T-helper 1 cell treated with Interleukin-12 subunit alpha and Interleukin-12 subunit beta and Interleukin-4 antibody, amounts not matched to agents 30 μg/mL and 1 μg/mL, for 36 hours (primary cell): ENCODE measurements at regions not wholly inside any gene's neighbourhood (a gene's known extent, or its start where the extent isn't known, plus 50 kb on each side); places are given as distances from the start of the nearest gene placed in this dataset.

Source experiments
- H3K27ac Mint-ChIP-seq: one replicate; pipeline ENCODE4 v1.8.0; 2021; ENCODE audit warnings: mild to moderate bottlenecking, mixed read lengths
- H3K27me3 Mint-ChIP-seq: one replicate; pipeline ENCODE4 v1.8.0; 2021; ENCODE audit warnings: low read depth, mixed read lengths
- H3K36me3 Mint-ChIP-seq: one replicate; pipeline ENCODE4 v1.8.0; 2021; ENCODE audit warnings: low read depth, mixed read lengths
- H3K4me1 Mint-ChIP-seq: one replicate; pipeline ENCODE4 v1.8.0; 2021; ENCODE audit warnings: low read depth, mixed read lengths
- H3K4me3 Mint-ChIP-seq: one replicate; pipeline ENCODE4 v1.8.0; 2021; ENCODE audit warnings: mild to moderate bottlenecking, moderate library complexity, mixed read lengths
- H3K9me3 Mint-ChIP-seq: one replicate; pipeline ENCODE4 v1.8.0; 2021; ENCODE audit warnings: mixed read lengths

DNA sequence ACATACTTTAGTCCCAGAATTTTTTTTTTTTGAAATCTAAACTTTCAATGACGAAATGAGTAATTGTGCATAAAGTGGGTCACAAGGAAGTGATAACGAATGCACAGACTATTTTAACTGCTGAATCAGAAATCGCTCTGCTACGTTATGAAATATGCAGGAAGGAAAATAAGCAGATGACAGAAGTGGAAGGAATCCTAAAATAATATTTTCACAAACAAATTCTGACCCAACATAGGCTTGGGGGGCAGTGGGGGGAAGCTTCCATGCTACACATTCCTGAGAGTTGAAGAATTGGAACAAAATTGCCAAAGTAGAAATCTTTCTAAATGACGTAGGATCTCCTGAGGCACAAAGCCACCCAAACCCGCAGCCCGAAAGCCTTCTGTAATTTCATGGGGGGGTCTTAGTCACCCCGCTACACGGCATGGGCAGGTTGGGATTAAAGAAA, 89.6 kb downstream of the ARF6 start:
- Mint-ChIP-seq H3K4me3 (no peak overlapping the region), H3K27me3 (no peaks in the 10 kb centered on the region), H3K9me3 (no peaks in the 10 kb centered on the region), H3K4me1 (peaks cover 55% of the 10 kb centered on the region), H3K36me3 (peaks cover 21% of the 10 kb centered on the region), H3K27ac (peak overlapping the region; percentile 59)

DNA sequence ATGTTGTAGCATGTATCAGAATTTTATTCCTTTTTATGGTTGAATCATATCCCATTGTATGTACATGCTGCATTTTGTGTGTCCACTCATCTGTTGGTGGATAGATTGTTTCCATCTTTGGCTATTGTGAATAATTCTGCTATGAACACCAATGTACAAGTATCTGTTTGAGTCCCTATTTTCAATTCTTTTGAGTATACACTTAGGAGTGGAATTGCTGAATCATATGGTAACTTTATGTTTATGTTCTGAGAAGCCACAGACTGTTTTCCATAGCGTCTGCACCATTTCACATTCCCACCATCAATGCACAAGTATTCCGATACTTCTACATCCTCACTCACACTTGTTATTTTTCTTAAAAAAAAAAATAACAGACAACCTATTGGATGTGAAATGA, 91.5 kb downstream of the ARF6 start:
- Mint-ChIP-seq H3K4me1 (peaks cover 39% of the 10 kb centered on the region), H3K4me3 (no peak overlapping the region), H3K27me3 (no peaks in the 10 kb centered on the region), H3K27ac (no peak overlapping the region), H3K36me3 (peaks cover 19% of the 10 kb centered on the region), H3K9me3 (no peaks in the 10 kb centered on the region)

DNA sequence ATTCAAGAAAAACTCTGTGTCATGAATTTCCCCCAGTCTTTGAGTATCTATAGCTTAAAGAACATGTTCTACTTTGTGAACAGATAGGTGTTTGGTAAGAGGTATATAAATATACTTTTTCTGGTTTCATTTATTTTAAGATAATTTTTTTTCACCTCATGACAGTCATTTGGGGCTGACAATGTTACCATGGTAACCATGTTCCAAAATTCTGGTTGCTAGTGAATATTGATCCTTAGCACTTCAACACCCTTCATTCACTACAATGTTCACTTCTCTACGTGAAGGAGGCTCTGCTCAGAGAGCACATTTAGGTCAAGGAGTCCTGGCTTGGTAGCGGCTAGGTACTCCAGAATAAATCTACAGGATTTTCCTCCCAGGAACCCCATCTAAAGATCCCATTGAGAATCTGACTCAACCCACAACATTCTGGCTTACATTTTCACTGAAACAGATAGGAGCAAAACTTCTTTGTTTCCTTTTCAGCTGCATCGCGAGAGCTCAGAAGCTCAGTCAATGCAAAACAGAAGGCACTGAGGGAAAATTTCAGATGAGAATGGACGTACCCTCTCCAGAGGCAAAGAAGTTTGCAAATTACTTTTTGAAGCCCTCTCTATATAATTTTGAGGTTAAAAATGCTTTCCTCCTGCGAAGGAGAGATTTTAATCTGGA, 93.6 kb downstream of the ARF6 start:
- H3K27ac Mint-ChIP-seq: peak overlapping the region; percentile 77

DNA sequence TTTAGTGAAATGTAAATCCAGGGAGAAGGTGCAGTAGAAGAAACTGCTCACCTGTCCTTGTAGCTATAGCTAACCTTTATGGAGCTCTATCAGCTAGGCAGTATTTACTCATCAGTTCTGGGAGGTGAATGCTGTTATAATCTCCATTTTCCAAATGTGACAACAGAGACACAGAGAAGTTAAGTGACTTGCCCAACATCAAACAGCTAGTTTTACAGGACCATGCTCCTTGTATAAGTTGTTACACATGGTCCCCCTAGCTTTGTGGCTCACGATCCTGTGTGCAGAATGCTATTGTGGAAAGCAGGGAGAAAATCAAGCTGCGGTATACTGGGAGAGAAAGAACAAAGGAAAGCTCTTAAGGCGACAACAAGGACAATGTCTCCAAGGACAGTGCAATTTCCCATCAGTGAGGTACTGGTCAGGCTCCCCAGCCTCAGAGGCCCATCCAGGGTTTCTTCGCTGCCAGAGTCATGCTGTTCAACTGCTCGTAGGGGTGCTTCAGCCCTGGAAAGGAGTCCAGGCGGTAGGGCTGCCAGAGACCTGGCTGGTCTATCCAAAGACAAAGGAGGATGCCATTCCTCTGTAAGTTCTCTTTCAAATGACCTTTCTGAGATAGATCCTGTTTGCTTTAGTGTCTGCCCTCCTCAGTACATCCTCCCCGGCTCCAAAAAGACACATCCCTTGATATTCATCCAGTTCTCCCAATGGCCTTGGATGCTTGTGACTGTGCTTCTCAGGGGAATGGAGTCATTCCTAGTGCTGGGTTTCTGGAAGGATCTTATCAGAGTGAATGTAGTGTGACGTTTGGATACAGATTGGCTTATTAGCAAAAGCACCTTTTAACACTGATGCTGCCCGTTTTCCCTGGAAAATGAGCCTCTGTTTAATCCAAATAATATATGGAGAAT, 95.5 kb downstream of the ARF6 start:
- Mint-ChIP-seq H3K9me3 (no peaks in the 10 kb centered on the region), H3K4me1 (peaks cover 37% of the 10 kb centered on the region), H3K27me3 (no peaks in the 10 kb centered on the region), H3K4me3 (no peak overlapping the region), H3K27ac (no peak overlapping the region), H3K36me3 (peaks cover 10% of the 10 kb centered on the region)

More for the DNA sequence above, 93.6 kb downstream of the ARF6 start:
- no peaks in the 10 kb centered on the region for H3K9me3 Mint-ChIP-seq
- no peaks in the 10 kb centered on the region for H3K27me3 Mint-ChIP-seq
- H3K36me3 Mint-ChIP-seq: peaks cover 21% of the 10 kb centered on the region
- no peak overlapping the region for H3K4me3 Mint-ChIP-seq
- H3K4me1 Mint-ChIP-seq: peaks cover 31% of the 10 kb centered on the region

DNA sequence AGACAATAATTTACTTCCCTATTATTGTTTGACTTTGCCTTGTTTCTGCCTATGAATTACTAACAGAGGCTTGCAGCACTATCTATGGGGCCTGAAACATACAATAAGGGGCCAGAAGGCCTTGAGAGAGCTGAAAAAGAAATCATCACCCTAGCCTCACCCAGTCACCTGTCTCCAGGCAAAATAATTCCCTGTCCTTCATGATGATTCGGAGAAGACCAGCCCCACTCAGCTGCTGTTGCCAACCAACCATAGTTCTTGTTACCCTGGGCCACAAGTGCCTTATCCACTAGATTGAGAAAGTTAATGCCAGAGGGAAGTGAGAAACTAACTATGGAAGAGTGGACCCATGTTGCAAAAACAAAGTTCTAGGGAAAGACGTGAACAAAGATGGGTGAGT, 97.1 kb downstream of the ARF6 start:
- H3K9me3 Mint-ChIP-seq: no peaks in the 10 kb centered on the region
- peaks cover 10% of the 10 kb centered on the region for H3K36me3 Mint-ChIP-seq
- H3K4me3 Mint-ChIP-seq: no peak overlapping the region
- no peaks in the 10 kb centered on the region for H3K27me3 Mint-ChIP-seq
- peaks cover 29% of the 10 kb centered on the region for H3K4me1 Mint-ChIP-seq
- H3K27ac Mint-ChIP-seq: no peak overlapping the region

DNA sequence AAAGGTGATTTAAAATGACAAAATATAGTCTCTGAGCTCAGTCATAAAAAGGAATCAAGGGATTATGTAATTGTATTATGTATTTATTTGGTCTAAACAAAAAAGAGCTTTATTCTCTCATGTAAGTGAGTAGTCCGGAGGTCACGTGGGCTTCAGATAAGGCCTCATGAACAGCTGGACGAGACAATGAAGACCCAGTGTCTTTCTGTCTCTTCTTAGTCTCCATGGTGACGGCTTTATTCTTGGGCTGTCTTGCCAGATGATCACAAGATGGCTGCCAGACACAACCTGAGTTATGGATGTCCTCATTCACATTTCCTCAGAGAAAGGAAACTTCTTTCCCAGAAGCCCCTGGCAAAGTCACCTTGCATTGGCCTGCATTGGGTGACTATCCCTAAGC, 98.6 kb downstream of the ARF6 start:
- H3K9me3 Mint-ChIP-seq: no peaks in the 10 kb centered on the region
- H3K27ac Mint-ChIP-seq: no peak overlapping the region
- H3K27me3 Mint-ChIP-seq: no peaks in the 10 kb centered on the region
- H3K4me3 Mint-ChIP-seq: no peak overlapping the region
- peaks cover 10% of the 10 kb centered on the region for H3K36me3 Mint-ChIP-seq
- H3K4me1 Mint-ChIP-seq: peaks cover 33% of the 10 kb centered on the region

DNA sequence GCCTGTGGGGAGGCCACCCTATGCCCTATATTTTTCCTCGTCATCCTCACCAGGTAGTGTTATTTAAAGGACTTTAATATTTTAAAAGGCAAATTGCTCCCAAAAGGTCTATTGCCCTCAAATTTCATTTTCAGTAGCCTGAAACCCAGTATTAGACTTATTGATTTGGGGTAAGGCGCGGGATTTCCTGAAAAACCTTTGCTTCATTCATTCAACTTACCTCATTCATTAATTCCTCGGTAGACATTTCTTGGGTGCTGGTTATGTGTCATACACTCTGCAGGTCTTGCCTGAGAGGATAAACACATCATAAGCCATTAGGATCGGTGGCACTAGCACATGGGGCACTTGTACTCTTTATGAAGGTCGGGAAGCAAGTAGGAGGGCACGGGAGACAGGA, 99.2 kb downstream of the ARF6 start:
- peaks cover 32% of the 10 kb centered on the region for H3K4me1 Mint-ChIP-seq
- H3K27ac Mint-ChIP-seq: peak overlapping the region; percentile 75
- peaks cover 10% of the 10 kb centered on the region for H3K36me3 Mint-ChIP-seq
- H3K9me3 Mint-ChIP-seq: no peaks in the 10 kb centered on the region
- H3K4me3 Mint-ChIP-seq: peak overlapping the region; percentile 41
- no peaks in the 10 kb centered on the region for H3K27me3 Mint-ChIP-seq

DNA sequence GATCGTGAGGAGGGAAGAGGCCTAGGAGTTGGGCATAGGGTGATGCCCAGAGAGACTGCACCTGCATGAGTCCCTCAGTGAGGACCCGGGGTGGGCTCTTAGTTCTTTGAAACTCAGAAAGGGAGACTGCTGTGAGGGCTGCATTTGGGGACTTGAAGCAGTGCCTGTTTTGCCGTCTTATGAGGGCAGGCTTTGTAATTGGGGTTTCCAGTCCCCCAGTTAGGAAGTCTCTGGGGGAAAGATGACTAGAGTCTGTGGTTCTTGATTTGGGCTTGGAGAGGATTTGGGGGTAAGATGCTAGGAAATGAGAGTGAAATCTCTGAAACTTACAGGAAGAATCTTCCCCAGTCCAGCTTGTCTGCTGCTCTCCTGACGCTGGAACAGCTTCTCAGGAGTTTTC, 99.6 kb downstream of the ARF6 start:
- Mint-ChIP-seq H3K4me1 (peaks cover 29% of the 10 kb centered on the region), H3K4me3 (peak overlapping the region; percentile 41), H3K9me3 (no peaks in the 10 kb centered on the region), H3K27ac (peak overlapping the region; percentile 75), H3K36me3 (peaks cover 7% of the 10 kb centered on the region), H3K27me3 (no peaks in the 10 kb centered on the region)

DNA sequence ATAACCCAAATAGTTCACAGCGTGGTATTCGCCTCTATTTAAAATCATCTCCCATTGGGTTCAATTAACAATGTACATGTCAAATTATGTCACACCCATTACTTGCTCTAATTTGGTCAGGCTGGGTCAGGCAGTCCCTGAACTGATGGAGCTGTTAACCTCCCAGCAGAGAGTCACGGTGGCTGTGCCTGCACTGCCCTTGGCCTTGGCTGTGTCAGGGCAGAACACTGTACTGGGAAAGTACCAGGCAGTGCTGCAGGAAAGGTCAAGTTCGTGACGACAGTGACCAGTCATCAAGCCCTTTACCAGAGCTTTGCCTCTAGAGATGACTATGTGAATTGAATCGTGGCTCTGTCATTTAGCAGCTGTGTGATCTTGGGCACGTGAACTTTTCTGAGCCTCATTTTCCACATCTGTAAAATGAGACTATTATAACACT, 100.0 kb downstream of the ARF6 start:
- Mint-ChIP-seq H3K27me3 (no peaks in the 10 kb centered on the region), H3K27ac (peak overlapping the region; percentile 75), H3K4me1 (peaks cover 29% of the 10 kb centered on the region), H3K9me3 (no peaks in the 10 kb centered on the region), H3K4me3 (peak overlapping the region; percentile 39), H3K36me3 (peaks cover 9% of the 10 kb centered on the region)

DNA sequence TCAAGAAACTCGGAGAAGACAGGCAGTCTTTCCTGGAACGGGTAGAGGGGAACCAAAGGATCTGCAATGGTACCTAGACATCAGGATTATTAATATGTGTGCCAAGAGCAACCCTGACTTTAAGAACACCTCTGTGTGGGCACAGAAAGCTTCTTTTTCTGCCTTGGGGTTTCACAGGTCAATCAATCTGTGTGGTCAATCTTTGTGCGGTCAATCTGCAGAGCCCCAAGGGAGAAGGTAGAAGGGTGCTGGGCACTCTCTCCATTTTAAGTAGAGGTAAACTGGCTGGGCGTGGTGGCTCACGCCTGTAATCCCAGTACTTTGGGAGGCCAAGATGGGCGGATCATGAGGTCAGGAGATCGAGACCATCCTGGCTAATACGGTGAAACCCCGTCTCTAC, 100.7 kb downstream of the ARF6 start:
- no peak overlapping the region for H3K4me3 Mint-ChIP-seq
- H3K9me3 Mint-ChIP-seq: no peaks in the 10 kb centered on the region
- H3K27ac Mint-ChIP-seq: no peak overlapping the region
- H3K27me3 Mint-ChIP-seq: no peaks in the 10 kb centered on the region
- peaks cover 29% of the 10 kb centered on the region for H3K4me1 Mint-ChIP-seq
- peaks cover 9% of the 10 kb centered on the region for H3K36me3 Mint-ChIP-seq

DNA sequence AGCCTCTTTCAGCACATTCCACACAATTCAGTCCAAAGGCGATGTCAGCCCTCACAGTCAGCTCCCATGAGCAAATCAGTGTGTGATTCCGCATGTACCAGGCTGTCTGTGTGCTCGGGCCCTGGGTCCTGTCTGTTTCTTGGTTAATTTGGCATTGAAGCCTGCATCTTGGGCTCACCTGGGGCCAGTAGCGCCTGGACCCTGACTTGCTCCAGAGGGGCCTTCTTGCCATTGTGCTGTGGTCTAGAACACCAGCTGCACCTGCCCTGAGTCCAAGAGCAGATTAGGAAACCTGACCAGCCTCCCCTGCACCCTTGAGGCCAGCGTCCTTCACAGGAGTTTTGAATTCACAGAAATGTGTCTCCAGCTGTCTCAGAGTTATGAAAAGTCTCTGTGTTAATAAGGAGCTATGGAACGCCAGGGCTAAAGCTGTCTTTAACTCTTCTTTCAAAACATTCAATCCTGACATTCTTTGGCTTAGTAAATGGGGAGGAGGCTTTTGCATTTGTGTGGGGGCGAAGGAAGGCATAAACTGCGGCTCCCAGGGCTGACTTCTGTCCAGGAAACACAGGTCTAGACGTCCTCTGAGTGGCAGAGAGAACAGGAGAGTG, 102.2 kb downstream of the ARF6 start:
- Mint-ChIP-seq H3K27me3 (no peaks in the 10 kb centered on the region), H3K9me3 (no peaks in the 10 kb centered on the region), H3K4me3 (no peak overlapping the region), H3K27ac (no peak overlapping the region), H3K4me1 (peaks cover 38% of the 10 kb centered on the region), H3K36me3 (peaks cover 10% of the 10 kb centered on the region)

DNA sequence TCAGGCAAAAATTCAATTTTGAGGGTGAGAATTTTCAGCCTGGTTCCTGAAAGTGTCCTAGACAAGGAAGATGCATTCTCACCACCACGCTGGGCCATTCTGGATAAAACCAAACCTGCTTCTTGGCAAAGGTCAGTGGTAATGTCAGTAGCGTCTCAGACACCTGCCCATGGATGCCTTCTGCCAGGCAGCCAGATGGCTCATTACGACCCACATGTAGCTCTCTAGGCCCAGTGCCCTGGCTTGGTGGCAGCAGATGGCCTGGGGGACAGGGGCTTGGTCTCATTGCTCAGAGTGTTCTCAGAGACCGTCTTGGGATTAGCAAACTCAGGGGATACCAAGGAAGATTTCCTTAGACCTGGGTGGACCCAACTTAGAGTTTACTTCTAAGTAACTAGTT, 105.1 kb downstream of the ARF6 start:
- Mint-ChIP-seq H3K27ac (no peak overlapping the region), H3K4me1 (peaks cover 46% of the 10 kb centered on the region), H3K36me3 (peaks cover 6% of the 10 kb centered on the region), H3K27me3 (no peaks in the 10 kb centered on the region), H3K9me3 (no peaks in the 10 kb centered on the region), H3K4me3 (no peak overlapping the region)

DNA sequence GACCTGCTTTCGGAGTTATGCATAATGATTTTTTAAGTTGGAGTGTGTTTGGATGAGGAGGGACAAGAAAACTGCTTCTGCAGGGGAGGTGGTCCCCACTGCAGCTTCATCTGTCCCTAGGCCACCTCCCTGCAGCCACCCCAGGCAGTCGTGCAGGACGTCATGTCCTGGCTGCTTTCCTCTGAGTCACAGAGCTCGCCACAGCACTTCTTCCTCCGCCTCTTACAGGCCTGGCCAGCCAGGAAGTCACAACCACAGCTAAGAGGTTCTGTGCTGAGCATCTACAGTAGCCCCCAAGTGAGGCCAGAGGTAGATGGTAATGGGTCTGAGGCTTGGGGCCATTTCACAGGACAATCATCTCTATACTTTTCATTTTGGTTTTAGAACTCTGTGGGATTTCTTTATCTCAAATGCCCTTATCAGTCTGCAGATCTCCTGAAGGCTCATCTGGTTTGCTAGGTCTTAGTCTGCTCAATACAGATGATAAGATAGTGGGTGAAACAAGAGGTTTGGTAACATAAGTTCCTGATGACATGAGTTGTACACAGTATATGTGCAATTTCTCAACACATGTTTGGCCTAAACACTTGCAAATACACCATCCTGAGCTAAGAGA, 106.4 kb downstream of the ARF6 start:
- Mint-ChIP-seq H3K9me3 (no peaks in the 10 kb centered on the region), H3K27me3 (no peaks in the 10 kb centered on the region), H3K36me3 (peaks cover 6% of the 10 kb centered on the region), H3K4me1 (peaks cover 48% of the 10 kb centered on the region), H3K4me3 (peak overlapping the region; percentile 78), H3K27ac (peak overlapping the region; percentile 99)

DNA sequence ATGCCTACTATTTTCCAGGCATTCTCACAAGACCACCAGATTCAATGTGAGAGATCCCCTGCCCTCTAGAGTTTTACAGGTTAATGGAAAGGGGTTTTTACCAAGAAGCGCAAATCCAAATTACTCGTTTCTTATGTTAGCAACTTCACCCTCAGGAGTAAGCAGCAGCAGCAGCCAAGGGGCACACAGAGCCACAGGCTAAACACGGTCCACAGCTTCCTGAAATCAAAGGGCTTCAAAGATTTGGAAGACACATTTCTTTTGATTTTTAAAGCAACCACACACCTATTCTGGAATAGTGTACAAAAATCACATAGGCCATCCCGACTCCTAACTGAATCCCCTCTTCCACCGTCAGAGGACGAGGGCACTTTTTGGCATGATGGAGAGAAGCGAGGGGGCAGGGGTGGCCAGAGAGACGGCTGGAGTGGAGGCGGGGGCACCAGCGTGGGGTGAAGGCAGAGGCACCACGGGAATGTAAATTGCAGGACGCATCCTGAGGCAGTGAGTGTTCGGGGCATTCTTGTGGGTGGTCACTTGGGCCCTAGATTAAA, 107.0 kb downstream of the ARF6 start:
- H3K9me3 Mint-ChIP-seq: no peaks in the 10 kb centered on the region

More for the DNA sequence above, 107.0 kb downstream of the ARF6 start:
- Mint-ChIP-seq H3K27ac (peak overlapping the region; percentile 99), H3K4me3 (peak overlapping the region; percentile 78), H3K4me1 (peaks cover 51% of the 10 kb centered on the region), H3K36me3 (peaks cover 6% of the 10 kb centered on the region), H3K27me3 (no peaks in the 10 kb centered on the region)
